HG03457 (cell line): ENCODE measurements at regions not wholly inside any gene's neighbourhood (a gene's known extent, or its start where the extent isn't known, plus 50 kb on each side); places are given as distances from the start of the nearest gene placed in this dataset.

Experiments used
- ATAC-seq: cut with Tn5 transposase; IDR thresholded peaks from one replicate; pipeline ENCODE4 v1.9.1; 2021; ENCODE audit warnings: moderate number of reproducible peaks; ENCODE audit not compliant: unreplicated experiment

- ATAC-seq, result no peak
Measured at GRCh38 chr14:48925184-48925583, 661.0 kb downstream of the RPS29 start.

GRCh38 chr14:48914921-48915320 is 671.3 kb downstream of the RPS29 start:
- no peak for ATAC-seq

GRCh38 chr14:48914382-48914781 is 671.8 kb downstream of the RPS29 start:
- ATAC-seq, result no peak

GRCh38 chr14:48900565-48900964 is 685.6 kb downstream of the RPS29 start:
- ATAC-seq, result no peak

GRCh38 chr14:48890333-48890732 is 695.8 kb downstream of the RPS29 start:
- no peak for ATAC-seq

- ATAC-seq, result no peak
Measured at GRCh38 chr14:48876806-48877340, 709.3 kb downstream of the RPS29 start.

GRCh38 chr14:48874711-48875110 is 711.5 kb downstream of the RPS29 start:
- ATAC-seq, result no peak

- ATAC-seq, result no peak
Measured at GRCh38 chr14:48857366-48857765, 728.8 kb downstream of the RPS29 start.

- ATAC-seq, result no peak
Measured at GRCh38 chr14:48853159-48853558, 733.0 kb downstream of the RPS29 start.

GRCh38 chr14:48849741-48850322 is 736.3 kb downstream of the RPS29 start:
- no peak for ATAC-seq

GRCh38 chr14:48842785-48843184 is 743.4 kb downstream of the RPS29 start:
- ATAC-seq, result no peak

- no peak for ATAC-seq
Measured at GRCh38 chr14:48826058-48826457, 760.1 kb downstream of the RPS29 start.

GRCh38 chr14:48814562-48814961 is 771.6 kb downstream of the RPS29 start:
- no peak for ATAC-seq

GRCh38 chr14:48805315-48805714 is 780.9 kb downstream of the RPS29 start:
- no peak for ATAC-seq

GRCh38 chr14:48792376-48793024 is 793.7 kb downstream of the RPS29 start:
- no peak for ATAC-seq

GRCh38 chr14:48788771-48789170 is 797.4 kb downstream of the RPS29 start:
- ATAC-seq, result no peak

GRCh38 chr14:48786498-48786897 is 799.7 kb downstream of the RPS29 start:
- no peak for ATAC-seq

- ATAC-seq, result no peak
Measured at GRCh38 chr14:48771717-48772116, 814.5 kb downstream of the RPS29 start.

GRCh38 chr14:48751293-48751692 is 834.9 kb downstream of the RPS29 start:
- ATAC-seq, result no peak

- ATAC-seq, result no peak
Measured at GRCh38 chr14:48748151-48748675, 838.0 kb downstream of the RPS29 start.

- no peak for ATAC-seq
Measured at GRCh38 chr14:48747561-48748089, 838.6 kb downstream of the RPS29 start.

- ATAC-seq, result no peak
Measured at GRCh38 chr14:48744202-48744601, 842.0 kb downstream of the RPS29 start.
